Erythroblast (primary cell): ENCODE measurements at regions not wholly inside any gene's neighbourhood (a gene's known extent, or its start where the extent isn't known, plus 50 kb on each side); places are given as distances from the start of the nearest gene placed in this dataset.

Experiments used
- GATA1 ChIP-seq: IDR thresholded peaks from 2 replicates; pipeline ENCODE4 v1.6.1; 2011; ENCODE audit warnings: low read depth, mild to moderate bottlenecking, control low read depth, low read length, moderate library complexity
- POLR2A ChIP-seq: IDR thresholded peaks from 2 replicates; pipeline ENCODE4 v1.6.1; 2011; ENCODE audit warnings: mild to moderate bottlenecking, low read length

- no peak for TF ChIP-seq POLR2A
- no peak for TF ChIP-seq GATA1
Measured at GRCh38 chr2:31651267-31651666, 70.5 kb upstream of the SRD5A2 start.
